IMR-90 (cell line): ENCODE measurements at regions not wholly inside any gene's neighbourhood (a gene's known extent, or its start where the extent isn't known, plus 50 kb on each side); places are given as distances from the start of the nearest gene placed in this dataset.

Experiments used
- ATAC-seq: fragments of 200-7000 bp; cut with Tn5 transposase; 2 replicates; pipeline ENCODE4 v1.9.1; 2020; ENCODE audit warnings: low read depth, mild to moderate bottlenecking, moderate library complexity
- BruUV-seq: library from RNA; stranded (reverse); fragments of 400-500 nt; replicated peaks from 2 replicates; lab custom pipeline; 2021; lab: Mats Ljungman, UMichigan
- CTCF ChIA-PET: fragments of 300-600 bp; formaldehyde crosslinking; extraction: SDS; loops from one replicate; lab custom pipeline; 2021; ENCODE audit warnings: antibody characterized with exemption; lab: Yijun Ruan, JAX
- POLR2A ChIA-PET: fragments of 300-600 bp; sonication (Branson Sonifier 250); formaldehyde crosslinking; loops from one replicate; lab custom pipeline; 2022; ENCODE audit warnings: antibody characterized with exemption; ENCODE audit not compliant: unreplicated experiment; lab: Charles Lee
- DNase-seq: peaks from one replicate; pipeline ENCODE4 v3.0.0; 2013
- H2AFZ ChIP-seq: replicated peaks from 2 replicates; pipeline ENCODE3; 2013; ENCODE audit warnings: low read length, mild to moderate bottlenecking; ENCODE audit not compliant: poor library complexity
- H2AK5ac ChIP-seq: 2 replicates; pipeline ENCODE4 v1.6.1; 2013; ENCODE audit warnings: low read depth, low read length, inconsistent platforms
- H2AK9ac ChIP-seq: replicated peaks from 2 replicates; pipeline ENCODE3; 2013; ENCODE audit warnings: mild to moderate bottlenecking, low read depth, low read length, moderate library complexity; ENCODE audit not compliant: poor library complexity
- H2BK120ac ChIP-seq: 2 replicates; pipeline ENCODE4 v1.6.1; 2013; ENCODE audit warnings: low read depth, low read length, inconsistent platforms
- H2BK15ac ChIP-seq: 3 replicates; pipeline ENCODE4 v1.6.1; 2013; ENCODE audit warnings: low read depth, low read length, inconsistent platforms
- H2BK20ac ChIP-seq: 2 replicates; pipeline ENCODE4 v1.6.1; 2013; ENCODE audit warnings: low read depth, mild to moderate bottlenecking, inconsistent platforms, low read length, moderate library complexity
- H2BK5ac ChIP-seq: 2 replicates; pipeline ENCODE4 v1.6.1; 2013; ENCODE audit warnings: mild to moderate bottlenecking, low read depth, low read length, inconsistent platforms; ENCODE audit not compliant: poor library complexity, severe bottlenecking
- H3K14ac ChIP-seq: replicated peaks from 2 replicates; pipeline ENCODE4 v1.6.1; 2013; ENCODE audit warnings: low read depth, low read length, inconsistent platforms
- H3K18ac ChIP-seq: 2 replicates; pipeline ENCODE4 v1.6.1; 2013; ENCODE audit warnings: low read depth, low read length, control low read depth
- H3K23ac ChIP-seq: 2 replicates; pipeline ENCODE4 v1.6.1; 2013; ENCODE audit warnings: low read depth, low read length, inconsistent platforms
- H3K27ac ChIP-seq: 2 replicates; pipeline ENCODE4 v1.5.1; 2013; ENCODE audit warnings: mild to moderate bottlenecking, control low read depth, low read length; ENCODE audit not compliant: insufficient read depth
- H3K27me3 ChIP-seq: 2 replicates; pipeline ENCODE4 v1.6.1; 2013; ENCODE audit warnings: low read length; ENCODE audit not compliant: control insufficient read depth, insufficient read depth
- H3K36me3 ChIP-seq: 2 replicates; pipeline ENCODE4 v1.6.1; 2013; ENCODE audit warnings: low read length, mixed read lengths; ENCODE audit not compliant: control insufficient read depth, insufficient read depth
- H3K4ac ChIP-seq: 2 replicates; pipeline ENCODE4 v1.6.1; 2013; ENCODE audit warnings: low read depth, low read length, inconsistent platforms
- H3K4me1 ChIP-seq: 2 replicates; pipeline ENCODE4 v1.6.1; 2013; ENCODE audit warnings: low read length, mixed read lengths; ENCODE audit not compliant: control insufficient read depth, insufficient read depth
- H3K4me2 ChIP-seq: 2 replicates; pipeline ENCODE4 v1.6.1; 2013; ENCODE audit warnings: low read depth, mild to moderate bottlenecking, control low read depth, low read length, moderate library complexity
- H3K4me3 ChIP-seq: 2 replicates; pipeline ENCODE4 v1.5.1; 2013; ENCODE audit warnings: low read depth, mild to moderate bottlenecking, control low read depth, low read length, moderate library complexity; ENCODE audit not compliant: insufficient read depth
- H3K56ac ChIP-seq: 2 replicates; pipeline ENCODE4 v1.6.1; 2013; ENCODE audit warnings: low read length, inconsistent platforms; ENCODE audit not compliant: insufficient read depth; ENCODE audit errors: extremely low read depth
- H3K79me1 ChIP-seq, 2 experiments: 2 replicates each; pipeline ENCODE4 v1.6.1; 2013; ENCODE audit warnings: low read length in 2 of 2, inconsistent platforms in 1 of 2, low read depth in 1 of 2
- H3K9ac ChIP-seq: 2 replicates; pipeline ENCODE4 v1.6.1; 2013; ENCODE audit warnings: low read depth, low read length, control low read depth
- H3K9me1 ChIP-seq: 2 replicates; pipeline ENCODE4 v1.6.1; 2013; ENCODE audit warnings: low read length, inconsistent platforms; ENCODE audit not compliant: insufficient read depth
- H3K9me3 ChIP-seq: 2 replicates; pipeline ENCODE4 v1.6.1; 2013; ENCODE audit warnings: low read length; ENCODE audit not compliant: control insufficient read depth, insufficient read depth
- H4K20me1 ChIP-seq: 2 replicates; pipeline ENCODE4 v1.6.1; 2013; ENCODE audit warnings: low read length, inconsistent platforms; ENCODE audit not compliant: insufficient read depth
- H4K5ac ChIP-seq: 2 replicates; pipeline ENCODE4 v1.6.1; 2013; ENCODE audit warnings: mild to moderate bottlenecking, low read depth, low read length, control low read depth
- H4K8ac ChIP-seq, 2 experiments: 2 replicates each; pipeline ENCODE4 v1.6.1; 2013; ENCODE audit warnings: low read depth in 2 of 2, low read length in 2 of 2, control low read depth in 1 of 2, inconsistent platforms in 1 of 2
- H4K91ac ChIP-seq: 2 replicates; pipeline ENCODE4 v1.6.1; 2013; ENCODE audit warnings: low read depth, low read length, inconsistent platforms; ENCODE audit not compliant: insufficient read depth
- BHLHE40 ChIP-seq: fragments of 150-350 bp; IDR thresholded peaks from 2 replicates; pipeline ENCODE4 v1.6.1; 2016; ENCODE audit warnings: mild to moderate bottlenecking, low read depth, low read length
- CHD1 ChIP-seq: IDR thresholded peaks from 2 replicates; pipeline ENCODE4 v1.6.1; 2012; ENCODE audit warnings: low read depth, low read length, improper control_type of control experiment
- MAFK ChIP-seq: IDR thresholded peaks from 2 replicates; pipeline ENCODE4 v1.6.1; 2012; ENCODE audit warnings: low read depth, low read length, improper control_type of control experiment
- MAZ ChIP-seq: IDR thresholded peaks from 2 replicates; pipeline ENCODE4 v1.6.1; 2012; ENCODE audit warnings: low read depth, mild to moderate bottlenecking, low read length, improper control_type of control experiment, moderate library complexity, borderline replicate concordance
- MXI1 ChIP-seq: IDR thresholded peaks from 2 replicates; pipeline ENCODE4 v1.6.1; 2012; ENCODE audit warnings: low read depth, mild to moderate bottlenecking, low read length, moderate library complexity, borderline replicate concordance
- NFE2L2 ChIP-seq: fragments of 150-350 bp; IDR thresholded peaks from 2 replicates; pipeline ENCODE4 v1.6.1; 2016; ENCODE audit warnings: low read depth, mild to moderate bottlenecking, low read length
- POLR2A ChIP-seq: IDR thresholded peaks from 2 replicates; pipeline ENCODE4 v1.6.1; 2012; ENCODE audit warnings: mild to moderate bottlenecking, low read depth, low read length
- RAD21 ChIP-seq: IDR thresholded peaks from 2 replicates; pipeline ENCODE4 v1.6.1; 2012; ENCODE audit warnings: low read length, improper control_type of control experiment
- RCOR1 ChIP-seq: IDR thresholded peaks from 2 replicates; pipeline ENCODE4 v1.6.1; 2012; ENCODE audit warnings: mild to moderate bottlenecking, low read length, improper control_type of control experiment; ENCODE audit not compliant: insufficient replicate concordance
- RFX5 ChIP-seq: IDR thresholded peaks from 2 replicates; pipeline ENCODE4 v1.8.0; 2012; ENCODE audit warnings: low read depth, mild to moderate bottlenecking, low read length, moderate library complexity
- SMC3 ChIP-seq: fragments of 150-350 bp; IDR thresholded peaks from 2 replicates; pipeline ENCODE4 v1.6.1; 2016; ENCODE audit warnings: low read depth, mild to moderate bottlenecking, antibody characterized with exemption, low read length, moderate library complexity
- WGBS, 2 experiments: methylation state at CpG; one replicate each; pipeline versions ENCODE4 v1.1.5 to v1.1.7; 2013; ENCODE audit warnings: missing lambda C conversion rate in 2 of 2; ENCODE audit not compliant: insufficient read length in 1 of 2; ENCODE audit errors: extremely low coverage in 2 of 2; 5-methylcytosine and 5-hydroxymethylcytosine counted together
- dilution Hi-C: fragments of 300-500 bp; cut with HindIII; formaldehyde crosslinking; loops from one replicate; pipeline ENCODE4 v1.14.3; 2018; ENCODE audit warnings: low sequenced_read_pairs; ENCODE audit not compliant: unreplicated experiment
- in situ Hi-C: fragments of 300-500 bp; cut with MboI; formaldehyde crosslinking; loops from 3 replicates; pipeline ENCODE4 v1.14.3; 2019; ENCODE audit warnings: low sequenced_read_pairs, inconsistent platforms, mixed read lengths
- intact Hi-C: fragments of 100-400 bp; cut with micrococcal nuclease; formaldehyde crosslinking; loops from 2 replicates; pipeline ENCODE4 v1.10.0; 2022
- TF ChIP-seq, protein P1 (sequence below): fragments of 150-350 bp; IDR thresholded peaks from 2 replicates; pipeline ENCODE4 v1.6.1; 2017; ENCODE audit warnings: mild to moderate bottlenecking, antibody characterized with exemption, low read length, low read depth
- TF ChIP-seq, protein P2 (sequence below): conservative IDR thresholded peaks from 2 replicates; pipeline ENCODE4 v1.5.1; 2012; ENCODE audit warnings: mild to moderate bottlenecking, low read depth, low read length, improper control_type of control experiment

DNA sequence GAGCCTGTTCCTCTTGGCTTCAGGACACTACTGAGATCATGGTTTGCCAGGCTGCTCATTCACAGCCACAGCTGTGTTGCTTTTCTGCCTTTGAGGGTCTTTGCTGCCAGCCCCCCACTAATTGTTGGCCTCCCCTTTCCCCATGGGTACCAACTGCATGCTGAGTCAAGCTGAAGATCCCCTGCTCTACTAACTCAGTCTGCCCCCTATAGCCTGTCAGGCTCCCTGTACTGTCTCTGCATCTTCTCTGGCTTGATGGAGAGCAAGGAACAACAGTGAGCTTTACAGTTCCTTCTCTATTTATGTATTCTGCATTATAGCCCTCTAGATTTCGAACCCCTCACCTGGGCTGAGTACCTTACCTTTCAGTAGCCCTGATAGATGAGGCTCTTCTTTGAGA lies 257.6 kb upstream of the CADM1 start:
- H3K14ac ChIP-seq = no peak overlapping the region
- H2BK20ac ChIP-seq = no peak overlapping the region
- no peak overlapping the region for H3K23ac ChIP-seq
- in situ Hi-C loops = no loop called here
- no peak overlapping the region; the same call in 1 of the 2 replicates for H3K4ac ChIP-seq
- no peak overlapping the region for H4K91ac ChIP-seq
- H3K27me3 ChIP-seq = no peaks in the 10 kb centered on the region
- TF ChIP-seq RAD21 (no peak), BHLHE40 (no peak), SMC3 (no peak), CHD1 (no peak), RCOR1 (no peak), POLR2A (no peak), RFX5 (no peak), MAFK (no peak), NFE2L2 (no peak), MXI1 (no peak), MAZ (no peak)
- TF ChIP-seq, protein P1, sequence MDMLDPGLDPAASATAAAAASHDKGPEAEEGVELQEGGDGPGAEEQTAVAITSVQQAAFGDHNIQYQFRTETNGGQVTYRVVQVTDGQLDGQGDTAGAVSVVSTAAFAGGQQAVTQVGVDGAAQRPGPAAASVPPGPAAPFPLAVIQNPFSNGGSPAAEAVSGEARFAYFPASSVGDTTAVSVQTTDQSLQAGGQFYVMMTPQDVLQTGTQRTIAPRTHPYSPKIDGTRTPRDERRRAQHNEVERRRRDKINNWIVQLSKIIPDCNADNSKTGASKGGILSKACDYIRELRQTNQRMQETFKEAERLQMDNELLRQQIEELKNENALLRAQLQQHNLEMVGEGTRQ = no peak
- TF ChIP-seq, protein P2, sequence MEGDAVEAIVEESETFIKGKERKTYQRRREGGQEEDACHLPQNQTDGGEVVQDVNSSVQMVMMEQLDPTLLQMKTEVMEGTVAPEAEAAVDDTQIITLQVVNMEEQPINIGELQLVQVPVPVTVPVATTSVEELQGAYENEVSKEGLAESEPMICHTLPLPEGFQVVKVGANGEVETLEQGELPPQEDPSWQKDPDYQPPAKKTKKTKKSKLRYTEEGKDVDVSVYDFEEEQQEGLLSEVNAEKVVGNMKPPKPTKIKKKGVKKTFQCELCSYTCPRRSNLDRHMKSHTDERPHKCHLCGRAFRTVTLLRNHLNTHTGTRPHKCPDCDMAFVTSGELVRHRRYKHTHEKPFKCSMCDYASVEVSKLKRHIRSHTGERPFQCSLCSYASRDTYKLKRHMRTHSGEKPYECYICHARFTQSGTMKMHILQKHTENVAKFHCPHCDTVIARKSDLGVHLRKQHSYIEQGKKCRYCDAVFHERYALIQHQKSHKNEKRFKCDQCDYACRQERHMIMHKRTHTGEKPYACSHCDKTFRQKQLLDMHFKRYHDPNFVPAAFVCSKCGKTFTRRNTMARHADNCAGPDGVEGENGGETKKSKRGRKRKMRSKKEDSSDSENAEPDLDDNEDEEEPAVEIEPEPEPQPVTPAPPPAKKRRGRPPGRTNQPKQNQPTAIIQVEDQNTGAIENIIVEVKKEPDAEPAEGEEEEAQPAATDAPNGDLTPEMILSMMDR = no peak
- no peaks in the 10 kb centered on the region for H4K20me1 ChIP-seq
- ATAC-seq (no peak), DNase-seq (no peak)
- dilution Hi-C loops = no loop called here
- H3K18ac ChIP-seq = no peak overlapping the region
- no peak overlapping the region for H3K56ac ChIP-seq
- peaks cover 8% of the 10 kb centered on the region for H3K4me1 ChIP-seq
- peaks cover 10% of the 10 kb centered on the region for H3K9me1 ChIP-seq
- no TSS peak for BruUV-seq
- no peak overlapping the region for H2BK5ac ChIP-seq
- H3K9me3 ChIP-seq = no peaks in the 10 kb centered on the region
- peak overlapping the region; percentile 16 for H2AFZ ChIP-seq
- H2BK120ac ChIP-seq = 0 out of 2 replicates have a peak overlapping the region, but pooled peaks have one; percentile 21
- H3K4me2 ChIP-seq = no peak overlapping the region
- H4K8ac ChIP-seq = no peak overlapping the region
- no peak overlapping the region for H3K27ac ChIP-seq
- H2AK5ac ChIP-seq = no peak overlapping the region; the same call in 1 of the 2 replicates
- H3K79me1 ChIP-seq = no peaks in the 10 kb centered on the region
- H4K5ac ChIP-seq = no peak overlapping the region
- no peak overlapping the region for H2BK15ac ChIP-seq
- intact Hi-C loops = loop anchor here (2.0 kb wide), 2 partner anchors 257 to 317 kb away; partner anchors contain the start of gene CADM1
- no peak overlapping the region for H3K4me3 ChIP-seq
- POLR2A ChIA-PET = no interaction called here
- CTCF ChIA-PET = interaction anchor here (0.6 to 1.3 kb wide), 2 partner anchors 139 to 411 kb away, joined by 3 read pairs; no protein-coding TSS in a partner anchor
- H3K9ac ChIP-seq = no peak overlapping the region
- H3K36me3 ChIP-seq = no peaks in the 10 kb centered on the region
- no CpG with 5 or more reads among the region's 1 CpG for WGBS, 2 experiments
- peak overlapping the region; percentile 65 for H2AK9ac ChIP-seq
